22Rv1 (cell line): ENCODE measurements at regions not wholly inside any gene's neighbourhood (a gene's known extent, or its start where the extent isn't known, plus 50 kb on each side); places are given as distances from the start of the nearest gene placed in this dataset.

Source experiments
- H3K27ac ChIP-seq: fragments of 450-650 bp; 2 replicates; pipeline ENCODE4 v1.5.1; 2017
- CTCF ChIP-seq: fragments of 450-650 bp; IDR thresholded peaks from 2 replicates; pipeline ENCODE4 v1.5.1; 2017; ENCODE audit warnings: mild to moderate bottlenecking
- ZFX ChIP-seq: fragments of 450-650 bp; IDR thresholded peaks from 2 replicates; pipeline ENCODE4 v1.6.1; 2017; ENCODE audit warnings: antibody characterized with exemption, borderline replicate concordance

GRCh38 chr15:39310633-39311032, 270.2 kb upstream of the THBS1 start:
- TF ChIP-seq ZFX (no peak), CTCF (no peak)
- no peak overlapping the region for H3K27ac ChIP-seq

- TF ChIP-seq ZFX (no peak), CTCF (peak; percentile 42)
- H3K27ac ChIP-seq = no peak overlapping the region
These were observed 267.9 kb upstream of the THBS1 start for GRCh38 chr15:39312984-39313383.

- H3K27ac ChIP-seq = no peak overlapping the region
- no peak for TF ChIP-seq CTCF
These were observed 267.4 kb upstream of the THBS1 start for GRCh38 chr15:39313467-39313866.

GRCh38 chr15:39313881-39314280, 267.0 kb upstream of the THBS1 start:
- no peak for TF ChIP-seq CTCF
- no peak for TF ChIP-seq ZFX

GRCh38 chr15:39315206-39315850, 265.6 kb upstream of the THBS1 start:
- TF ChIP-seq ZFX (no peak), CTCF (no peak)
- H3K27ac ChIP-seq = no peak overlapping the region

More at GRCh38 chr15:39313881-39314280, 267.0 kb upstream of the THBS1 start:
- no peak overlapping the region for H3K27ac ChIP-seq

- TF ChIP-seq ZFX (no peak), CTCF (no peak)
- no peak overlapping the region for H3K27ac ChIP-seq
These were observed 263.7 kb upstream of the THBS1 start for GRCh38 chr15:39317225-39317624.

GRCh38 chr15:39318231-39318630, 262.6 kb upstream of the THBS1 start:
- TF ChIP-seq ZFX (no peak), CTCF (no peak)
- no peak overlapping the region for H3K27ac ChIP-seq
